Hepatic stellate cell (primary cell): ENCODE measurements at regions not wholly inside any gene's neighbourhood (a gene's known extent, or its start where the extent isn't known, plus 50 kb on each side); places are given as distances from the start of the nearest gene placed in this dataset.
A peak's percentile ranks its signal among the peaks of the same experiment; 100 is the strongest.
"Not testable (repeated sequence)": the region's sequence is repeated elsewhere in the genome, so short reads cannot be mapped to it uniquely, and the experiment has no call there.

ENCODE experiments used
- DNase-seq: peaks from one replicate; pipeline ENCODE4 v3.0.0; 2011; ENCODE audit warnings: low spot score

DNA sequence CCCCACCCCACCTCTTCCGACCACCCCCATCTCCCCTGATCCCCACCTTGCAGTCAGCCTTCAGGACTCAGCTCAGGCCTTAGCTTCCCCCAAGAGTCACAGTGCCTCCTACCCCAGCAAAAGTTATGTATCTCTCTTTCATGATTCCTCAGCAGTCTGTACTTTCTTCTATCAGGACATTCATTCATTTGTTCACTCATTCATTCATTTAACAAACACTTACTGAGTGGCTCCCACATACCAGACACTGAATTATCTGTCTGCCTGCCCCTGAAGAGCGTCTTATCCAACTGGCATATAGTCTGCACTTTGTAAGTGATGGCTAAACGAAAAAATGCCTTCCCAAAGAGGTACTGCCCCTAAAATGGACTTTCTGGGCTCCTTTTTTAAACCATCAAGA lies 114.4 kb upstream of the SLC35F3 start:
- DNase-seq: no peak

DNA sequence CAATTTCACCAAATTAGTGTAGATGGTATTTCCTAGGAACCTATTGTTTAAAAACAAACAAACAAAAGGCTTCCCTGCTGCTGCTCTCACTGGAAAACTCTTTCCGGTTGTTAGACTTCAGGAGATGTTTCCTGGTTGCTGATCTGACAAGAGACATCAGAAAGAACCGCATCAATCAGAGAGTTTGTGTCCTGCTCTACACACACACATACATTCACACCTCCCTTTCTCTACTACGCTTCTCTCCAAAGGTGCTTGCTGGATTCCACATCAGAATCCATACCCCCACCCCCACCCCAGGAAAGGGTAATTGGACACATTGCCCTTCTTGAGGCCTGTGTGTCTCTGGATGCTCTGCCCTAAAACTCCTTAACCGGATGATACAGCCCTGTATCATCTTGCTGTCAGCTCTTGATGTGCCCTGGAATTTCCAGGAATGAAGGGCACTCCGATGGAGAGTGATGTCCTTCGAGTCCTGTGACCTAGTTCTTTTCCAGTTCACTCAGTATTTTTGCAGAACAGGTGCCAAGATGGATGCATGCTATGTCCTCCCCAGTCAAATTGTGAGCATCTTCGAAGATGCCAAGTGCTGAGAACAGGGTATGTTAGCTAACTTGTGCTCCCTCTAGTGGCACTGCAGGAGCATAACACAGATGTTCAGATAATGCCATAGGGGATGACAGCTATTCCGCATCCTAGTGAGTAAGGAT lies 113.7 kb upstream of the SLC35F3 start:
- DNase-seq: peak; percentile 29

DNA sequence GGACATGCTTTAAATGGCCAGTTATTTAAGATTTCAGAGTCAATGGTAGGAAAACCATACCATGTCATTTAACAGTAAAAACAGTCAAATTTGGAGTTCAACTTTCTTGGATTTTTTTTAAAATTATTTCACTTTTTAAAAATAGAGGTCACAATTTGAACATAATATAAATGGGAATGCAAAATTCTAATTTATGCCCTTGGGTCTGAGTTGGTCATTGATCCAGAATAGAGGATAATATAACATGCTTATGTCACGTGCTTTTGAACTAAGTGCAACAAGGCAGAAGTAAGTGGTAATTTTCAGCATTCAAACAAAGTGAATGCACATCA lies 113.1 kb upstream of the SLC35F3 start:
- DNase-seq: no peak

DNA sequence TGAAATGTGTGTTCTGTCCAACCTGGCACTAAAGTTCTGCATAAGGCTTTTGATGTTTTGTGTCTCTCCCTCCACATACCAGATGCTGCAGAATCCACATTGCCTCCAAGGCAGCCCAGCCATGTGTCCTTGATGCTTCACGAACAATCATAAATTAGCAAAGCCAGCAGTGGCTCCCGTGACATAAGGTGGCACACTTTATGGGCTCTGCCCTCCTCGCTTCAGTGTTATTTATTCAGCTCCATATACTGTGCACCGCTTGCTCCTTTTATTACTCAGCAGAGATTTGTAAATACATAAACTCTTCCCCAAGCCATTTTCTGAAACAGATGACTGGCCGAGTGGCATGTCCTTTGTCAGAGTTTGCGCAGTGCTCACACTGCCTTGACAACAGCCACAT lies 112.8 kb upstream of the SLC35F3 start:
- no peak for DNase-seq

DNA sequence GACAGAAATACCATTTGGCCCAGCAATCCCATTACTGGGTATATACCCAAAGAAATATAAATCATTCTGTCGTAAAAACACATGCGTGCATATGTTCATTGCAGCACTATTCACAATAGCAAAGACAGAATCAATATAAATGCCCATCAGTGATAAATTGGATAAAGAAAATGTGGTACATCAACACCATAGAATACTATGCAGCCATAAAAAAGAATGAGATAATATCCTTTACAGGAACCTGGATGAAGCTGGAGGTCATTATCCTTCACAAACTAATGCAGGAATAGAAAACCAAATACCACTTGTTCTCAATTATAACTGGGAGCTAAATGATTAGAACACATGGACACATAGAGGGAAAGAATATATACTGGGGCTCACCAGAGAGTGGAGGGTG lies 109.6 kb upstream of the SLC35F3 start:
- no peak for DNase-seq

DNA sequence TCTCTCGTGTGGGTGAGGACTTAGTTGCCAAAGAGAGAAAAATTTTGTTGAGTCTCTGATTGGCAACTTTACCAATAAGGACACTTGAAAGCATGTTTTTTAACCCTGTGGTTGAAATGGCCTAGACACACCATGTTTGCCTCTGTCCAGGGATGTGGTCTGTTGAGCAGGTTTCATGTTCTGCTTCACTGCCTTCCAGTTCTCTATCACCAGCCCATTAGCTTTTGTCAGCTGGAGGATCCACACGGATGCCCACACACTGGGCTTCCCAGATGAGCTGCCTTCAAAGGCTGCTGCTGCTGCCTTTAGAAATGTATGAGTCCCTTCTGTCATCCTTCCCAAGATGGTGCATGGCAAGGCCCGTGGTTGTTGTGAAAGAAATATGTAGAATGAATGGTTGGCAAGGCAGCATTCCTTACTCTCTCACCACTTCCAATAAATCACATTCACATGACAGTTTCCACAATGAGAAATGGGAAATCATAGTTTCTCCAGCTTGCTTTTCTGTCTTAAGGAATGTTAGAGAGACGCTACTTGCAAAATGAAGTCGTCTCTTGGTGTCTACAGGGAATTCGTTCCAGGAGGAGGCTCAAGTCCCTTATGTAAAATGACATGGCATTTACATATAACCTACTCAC lies 108.2 kb upstream of the SLC35F3 start:
- no peak for DNase-seq

DNA sequence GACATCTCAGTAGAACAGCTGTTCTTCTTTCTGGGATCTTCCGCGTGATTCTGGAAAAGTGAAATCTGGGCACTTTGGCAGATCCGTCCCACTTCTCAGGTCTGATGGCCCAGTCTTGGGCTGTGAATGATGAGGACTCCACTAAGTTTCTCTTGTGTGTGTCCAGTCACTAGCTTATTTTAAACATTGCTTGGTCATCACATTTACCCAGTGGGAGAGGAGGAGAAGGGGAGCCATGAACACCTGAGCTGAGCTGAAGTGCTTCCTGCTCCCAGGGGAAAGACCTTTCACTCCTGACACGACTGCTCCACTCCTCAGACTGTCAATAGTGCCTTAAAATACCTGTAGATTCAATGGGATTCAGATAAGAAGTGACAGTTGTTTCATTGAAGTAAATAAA lies 101.9 kb upstream of the SLC35F3 start:
- no peak for DNase-seq

DNA sequence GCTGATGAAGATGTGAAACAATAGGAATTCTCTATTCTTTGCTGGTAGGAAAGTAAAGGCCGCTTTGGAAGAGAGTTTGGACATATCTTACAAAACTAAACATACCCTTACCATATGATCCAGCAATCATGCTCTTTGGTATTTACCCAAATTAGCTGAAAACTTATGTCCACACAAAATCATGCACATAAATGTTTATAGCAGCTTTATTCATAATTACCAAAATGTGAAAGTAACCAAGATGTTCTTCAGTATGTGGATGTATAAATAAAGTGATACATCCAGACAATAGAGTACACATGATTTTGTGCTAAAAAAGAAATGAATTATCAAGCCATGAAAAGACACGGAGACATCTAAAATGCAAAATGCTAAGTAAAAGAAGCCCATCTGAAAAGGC lies 98.7 kb upstream of the SLC35F3 start:
- no peak for DNase-seq

DNA sequence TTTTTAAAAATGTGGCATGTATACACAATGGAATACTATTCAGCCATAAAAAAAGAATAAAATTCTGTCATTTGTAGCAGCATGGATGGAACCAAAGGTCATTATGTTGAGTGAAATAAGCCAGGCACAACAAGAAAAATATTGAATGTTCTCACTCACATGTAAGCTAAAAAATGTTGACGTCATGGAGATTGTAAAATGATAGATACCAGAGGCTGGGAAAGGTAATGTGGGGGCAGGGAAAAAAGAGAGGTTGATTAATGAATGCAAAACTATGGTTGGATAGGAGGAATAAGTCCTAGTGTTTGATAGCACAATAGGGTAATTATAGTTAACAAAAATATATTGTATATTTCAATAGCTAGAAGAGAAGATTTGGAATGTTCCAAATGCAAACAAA lies 89.1 kb upstream of the SLC35F3 start:
- no peak for DNase-seq

DNA sequence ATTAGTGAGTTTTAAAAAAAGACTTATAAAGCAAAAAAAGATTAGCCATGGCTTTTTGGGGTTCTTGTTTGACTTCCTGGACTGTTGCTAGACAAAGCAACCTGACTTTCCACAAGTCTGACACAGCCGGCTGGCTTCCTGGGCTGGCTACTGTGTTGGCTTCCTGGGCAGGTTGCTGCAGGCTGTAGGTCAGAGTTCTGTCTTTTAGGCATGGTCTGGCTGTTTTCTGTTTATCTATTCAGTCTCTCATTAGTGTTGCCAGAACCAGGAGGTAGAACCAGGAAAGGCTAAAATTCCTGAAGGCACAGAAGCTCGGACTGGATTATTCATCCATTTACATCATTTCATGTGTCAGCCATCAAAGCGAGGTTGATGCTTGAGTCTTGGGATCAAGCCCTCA lies 88.6 kb upstream of the SLC35F3 start:
- DNase-seq: no peak

DNA sequence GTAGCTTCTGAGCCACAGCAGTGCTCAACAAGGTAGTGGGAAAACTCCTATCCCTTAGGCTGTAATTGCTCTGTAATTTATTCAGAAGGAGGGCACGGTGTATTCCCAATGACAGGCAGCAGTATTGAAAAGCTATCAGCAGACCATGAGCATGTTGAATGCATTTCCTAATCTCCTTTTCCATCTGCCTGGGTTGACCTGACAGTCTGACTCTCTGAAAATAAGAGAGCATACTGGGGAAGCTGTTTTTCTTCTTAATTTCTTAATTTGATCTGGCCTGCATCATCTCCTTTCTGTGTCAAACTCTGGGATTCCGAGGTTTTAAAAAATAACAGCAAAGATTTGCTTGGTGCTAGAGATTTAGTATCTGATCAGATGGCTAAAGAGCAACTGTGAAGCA lies 88.1 kb upstream of the SLC35F3 start:
- DNase-seq: no peak

DNA sequence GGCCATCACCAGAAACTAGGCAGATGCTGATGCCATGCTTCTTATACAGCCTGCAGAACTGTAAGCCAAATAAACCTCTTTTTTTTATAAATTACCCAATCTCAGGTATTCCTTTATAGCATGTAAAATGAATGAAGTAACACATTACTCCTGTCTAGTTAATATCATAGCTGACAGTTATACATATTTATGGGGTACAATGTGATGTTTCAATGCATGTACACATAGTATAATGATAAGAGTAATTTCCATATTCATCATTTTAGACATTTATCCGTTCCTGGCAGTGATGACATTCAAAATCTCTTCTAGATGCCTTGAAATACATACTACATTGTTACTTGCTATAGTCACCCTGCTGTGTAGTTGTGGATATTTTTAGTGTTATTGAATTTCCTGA lies 85.4 kb upstream of the SLC35F3 start:
- no peak for DNase-seq

DNA sequence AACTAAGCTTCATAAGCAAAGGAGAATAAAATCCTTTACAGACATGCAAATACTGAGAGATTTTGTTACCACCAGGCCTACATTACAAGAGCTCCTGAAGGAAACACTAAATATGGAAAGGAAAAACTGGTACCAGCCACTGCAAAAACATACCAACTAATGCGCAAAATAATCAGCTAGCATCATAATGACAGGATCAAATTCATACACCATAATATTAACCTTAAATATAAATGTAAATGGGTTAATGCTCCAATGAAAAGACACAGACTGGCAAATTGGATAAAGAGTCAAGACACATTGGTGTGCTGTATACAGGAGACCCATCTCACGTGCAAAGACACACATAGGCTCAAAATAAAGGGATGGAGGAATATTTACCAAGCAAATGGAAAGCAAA lies 80.3 kb upstream of the SLC35F3 start:
- DNase-seq: not testable (repeated sequence)

DNA sequence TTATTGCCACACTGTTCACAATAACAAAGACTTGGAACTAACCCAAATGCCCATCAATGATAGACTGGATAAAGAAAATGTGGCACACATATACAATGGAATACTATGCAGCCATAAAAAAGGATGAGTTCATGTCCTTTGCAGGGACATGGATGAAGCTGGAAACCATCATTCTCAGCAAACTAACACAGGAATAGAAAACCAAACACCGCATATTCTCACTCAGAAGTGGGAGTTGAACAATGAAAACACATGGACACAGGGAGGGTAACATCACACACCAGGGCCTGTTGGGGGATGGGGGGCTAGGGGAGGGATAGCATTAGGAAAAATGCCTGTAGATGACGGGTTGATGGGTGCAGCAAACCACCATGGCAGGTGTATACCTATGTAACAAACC lies 76.5 kb upstream of the SLC35F3 start:
- DNase-seq: not testable (repeated sequence)

DNA sequence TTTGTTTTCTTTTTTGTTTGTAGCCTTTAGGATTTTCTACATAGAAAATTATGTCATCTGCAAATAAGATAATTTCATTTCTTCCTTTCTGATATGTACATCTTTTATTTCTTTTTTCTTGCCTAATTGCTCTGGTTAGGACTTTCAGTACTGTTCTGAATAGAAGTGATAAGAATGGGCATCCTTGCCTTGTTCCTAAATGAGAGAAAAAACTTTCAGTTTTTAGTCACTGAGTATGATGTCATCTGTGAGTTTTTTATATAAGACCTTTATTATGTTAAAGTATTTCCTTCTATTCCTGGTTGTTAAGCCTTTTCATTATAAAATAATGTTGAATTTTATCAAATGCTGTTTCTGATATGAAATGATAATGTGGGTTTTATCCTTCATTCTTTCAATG lies 76.0 kb upstream of the SLC35F3 start:
- DNase-seq: no peak

DNA sequence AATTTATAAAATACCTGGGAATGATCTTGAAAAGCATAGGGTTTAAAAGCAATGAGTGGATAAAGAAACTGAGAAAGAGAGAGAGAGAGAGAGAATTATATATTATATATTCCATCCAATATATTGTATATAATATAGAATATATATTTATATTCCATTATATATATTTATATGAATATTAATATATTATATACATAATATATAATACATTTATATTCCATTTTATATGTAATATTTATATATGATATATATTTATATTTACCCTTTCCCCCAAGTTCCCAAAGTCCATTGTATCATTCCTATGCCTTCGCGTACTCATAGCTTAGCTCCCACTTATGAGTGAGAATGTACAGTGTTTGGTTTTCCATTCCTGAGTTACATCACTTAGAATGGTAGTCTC lies 69.9 kb upstream of the SLC35F3 start:
- DNase-seq: no peak

DNA sequence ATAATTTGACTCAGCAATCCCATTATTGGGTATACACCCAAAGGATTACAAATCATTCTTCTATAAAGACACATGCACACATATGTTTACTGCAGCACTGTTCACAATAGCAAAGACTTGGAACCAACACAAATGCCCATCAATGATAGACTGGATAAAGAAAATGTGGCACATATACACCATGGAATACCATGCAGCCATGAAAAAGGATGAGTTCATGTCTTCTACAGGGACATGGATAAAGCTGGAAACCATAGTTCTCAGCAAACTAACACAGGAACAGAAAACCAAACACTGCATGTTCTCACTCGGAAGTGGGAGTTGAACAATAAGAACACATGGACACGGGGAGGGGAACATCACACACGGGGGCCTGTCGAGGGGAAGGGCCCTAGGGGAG lies 66.3 kb upstream of the SLC35F3 start:
- DNase-seq: not testable (repeated sequence)

DNA sequence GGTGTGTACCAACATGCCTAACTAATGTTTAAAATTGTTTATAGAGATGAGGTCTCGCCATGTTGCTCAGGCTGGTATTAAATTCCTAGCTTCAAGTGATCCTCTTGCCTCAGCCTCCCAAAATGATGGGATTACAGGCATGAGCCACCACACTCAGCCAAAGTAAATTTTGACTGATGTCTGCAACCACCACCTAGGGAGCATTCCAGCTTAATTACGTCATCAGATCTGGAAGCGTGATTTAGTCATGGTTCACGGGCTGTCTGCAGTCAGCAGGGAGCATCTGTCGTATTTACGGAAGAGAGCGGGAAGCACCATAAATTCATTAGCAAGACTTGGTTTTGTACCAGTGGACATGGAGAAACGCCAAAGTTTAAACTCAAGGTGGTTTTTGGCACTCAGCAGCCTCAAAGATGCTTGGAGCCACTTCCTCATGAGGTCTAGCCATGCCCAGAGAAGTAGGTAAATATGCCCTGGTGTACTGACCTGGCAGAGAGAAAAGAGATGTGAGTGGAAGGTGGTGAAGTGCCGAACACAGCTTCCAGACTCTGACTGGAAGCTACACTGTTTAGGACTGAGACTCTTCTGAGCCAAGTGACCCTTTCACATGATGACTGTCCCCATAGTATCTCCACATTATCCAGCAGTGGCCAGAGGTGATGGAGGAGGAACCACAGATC lies 60.8 kb upstream of the SLC35F3 start:
- DNase-seq: no peak

DNA sequence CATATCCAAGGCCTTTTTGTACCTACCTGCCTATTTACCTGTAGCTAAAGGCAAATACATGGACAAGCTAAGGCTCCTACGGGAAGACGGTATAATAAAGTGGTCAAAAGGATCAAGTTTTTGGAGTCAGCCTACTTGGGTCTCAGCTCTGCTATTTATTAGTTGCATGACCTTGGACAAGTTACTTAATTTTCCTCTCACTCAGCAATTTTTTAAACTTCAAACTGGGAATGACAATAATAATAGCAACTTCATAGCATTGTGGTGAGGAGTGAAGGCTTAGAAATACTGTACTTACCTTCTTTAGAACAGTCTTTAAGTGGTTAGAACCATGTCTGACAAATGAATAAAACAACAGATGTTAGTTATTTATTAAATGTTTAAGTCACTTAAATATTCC lies 60.2 kb upstream of the SLC35F3 start:
- DNase-seq: no peak

DNA sequence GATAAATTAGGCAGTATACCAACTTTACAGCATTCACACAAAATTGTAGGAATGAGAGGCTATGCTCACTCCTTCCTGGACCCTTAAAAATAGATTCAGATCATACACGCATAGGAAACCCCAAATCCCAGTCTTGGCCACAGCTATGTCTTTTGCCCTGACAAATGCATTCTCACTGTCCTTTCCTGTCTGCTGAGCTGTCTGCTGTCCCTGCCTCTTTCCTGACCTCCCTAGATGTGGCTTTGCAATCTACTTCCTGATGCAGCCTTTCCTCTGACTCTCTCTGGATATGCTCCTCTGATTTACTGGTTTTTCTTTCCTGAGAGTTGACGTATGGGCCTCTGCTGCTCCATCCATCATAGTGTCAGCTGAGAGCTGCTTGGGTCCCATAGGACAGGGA lies 59.8 kb upstream of the SLC35F3 start:
- no peak for DNase-seq
